Hematopoietic multipotent progenitor cell treated with erythropoietin and hydrocortisone succinate and interleukin-3 and kit ligand, for 17 days (in vitro differentiated cells): ENCODE measurements at regions not wholly inside any gene's neighbourhood (a gene's known extent, or its start where the extent isn't known, plus 50 kb on each side); places are given as distances from the start of the nearest gene placed in this dataset.

Experiments used
- DNase-seq: peaks from one replicate; pipeline ENCODE4 v3.0.0-alpha.2; 2015; ENCODE audit warnings: low spot score

DNA sequence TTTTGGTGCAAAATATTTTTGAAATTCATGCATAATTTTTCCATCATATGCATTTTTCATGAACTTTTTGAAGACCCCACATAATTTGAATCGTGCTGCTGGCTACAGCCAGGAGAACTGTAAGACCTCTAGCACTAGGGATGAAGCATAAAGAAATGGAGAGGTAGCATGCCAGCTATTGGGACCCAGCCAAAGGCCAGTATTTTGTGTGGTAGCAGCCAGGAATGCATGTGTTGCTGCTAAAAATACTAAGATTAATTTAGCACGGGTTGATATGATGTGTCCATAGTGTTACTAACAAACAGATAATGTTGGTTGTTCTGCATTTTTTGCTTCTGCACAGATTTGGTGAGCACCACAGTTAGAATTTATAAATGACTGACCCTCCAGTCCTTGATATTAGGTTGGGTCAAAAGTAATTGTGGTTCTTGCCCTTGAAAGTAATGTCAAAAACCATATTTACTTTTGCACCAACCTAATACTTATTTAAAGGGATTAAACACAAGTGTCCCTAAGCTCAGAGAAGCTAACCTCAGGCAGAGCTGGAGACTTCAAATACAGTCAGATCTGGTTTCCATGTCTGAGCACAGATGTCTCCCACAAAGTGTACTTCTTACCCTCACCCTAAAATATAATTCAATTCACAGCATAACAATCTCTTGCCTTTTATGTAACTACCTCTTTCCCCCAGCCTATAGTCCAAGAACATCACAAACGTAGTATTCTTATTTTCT lies 54.1 kb upstream of the NPSR1 start:
- no peak for DNase-seq
